Parathyroid adenoma (tissue), 2 donors: ENCODE measurements at regions not wholly inside any gene's neighbourhood (a gene's known extent, or its start where the extent isn't known, plus 50 kb on each side); places are given as distances from the start of the nearest gene placed in this dataset.

Experiments
- H2AFZ ChIP-seq: fragments of 300-600 bp; sonication (generic); one replicate; pipeline ENCODE4 v1.7.0; 2017; ENCODE audit warnings: antibody characterized with exemption, mild to moderate bottlenecking
- H3K27ac ChIP-seq: fragments of 300-600 bp; sonication (generic); one replicate; pipeline ENCODE4 v1.7.0; 2017
- H3K27me3 ChIP-seq: fragments of 300-600 bp; sonication (generic); one replicate; pipeline ENCODE4 v1.7.0; 2017; ENCODE audit warnings: low read length; ENCODE audit not compliant: control insufficient read depth, insufficient read depth
- H3K36me3 ChIP-seq: fragments of 300-600 bp; sonication (generic); one replicate; pipeline ENCODE4 v1.7.0; 2017; ENCODE audit warnings: low read length; ENCODE audit not compliant: control insufficient read depth, insufficient read depth
- H3K4me1 ChIP-seq: fragments of 300-600 bp; sonication (generic); one replicate; pipeline ENCODE4 v1.7.0; 2017; ENCODE audit warnings: control low read depth
- H3K4me2 ChIP-seq: fragments of 300-600 bp; sonication (generic); one replicate; pipeline ENCODE4 v1.7.0; 2017; ENCODE audit warnings: low read length
- H3K4me3 ChIP-seq: fragments of 300-600 bp; sonication (generic); one replicate; pipeline ENCODE4 v1.7.0; 2017; ENCODE audit warnings: low read depth, low read length
- H3K79me2 ChIP-seq: fragments of 300-600 bp; sonication (generic); one replicate; pipeline ENCODE4 v1.7.0; 2017; ENCODE audit warnings: control low read depth
- H3K9ac ChIP-seq: fragments of 300-600 bp; sonication (generic); one replicate; pipeline ENCODE4 v1.7.0; 2017; ENCODE audit warnings: mild to moderate bottlenecking
- H3K9me3 ChIP-seq: fragments of 300-600 bp; sonication (generic); one replicate; pipeline ENCODE4 v1.7.0; 2017; ENCODE audit warnings: low read length; ENCODE audit not compliant: control insufficient read depth
- TF ChIP-seq, protein P1 (sequence below): fragments of 300-600 bp; sonication (generic); IDR thresholded peaks from one replicate; pipeline ENCODE4 v1.7.0; 2017; ENCODE audit warnings: antibody characterized with exemption, mild to moderate bottlenecking
- donor health status: primary hyperparathyroidism.

DNA sequence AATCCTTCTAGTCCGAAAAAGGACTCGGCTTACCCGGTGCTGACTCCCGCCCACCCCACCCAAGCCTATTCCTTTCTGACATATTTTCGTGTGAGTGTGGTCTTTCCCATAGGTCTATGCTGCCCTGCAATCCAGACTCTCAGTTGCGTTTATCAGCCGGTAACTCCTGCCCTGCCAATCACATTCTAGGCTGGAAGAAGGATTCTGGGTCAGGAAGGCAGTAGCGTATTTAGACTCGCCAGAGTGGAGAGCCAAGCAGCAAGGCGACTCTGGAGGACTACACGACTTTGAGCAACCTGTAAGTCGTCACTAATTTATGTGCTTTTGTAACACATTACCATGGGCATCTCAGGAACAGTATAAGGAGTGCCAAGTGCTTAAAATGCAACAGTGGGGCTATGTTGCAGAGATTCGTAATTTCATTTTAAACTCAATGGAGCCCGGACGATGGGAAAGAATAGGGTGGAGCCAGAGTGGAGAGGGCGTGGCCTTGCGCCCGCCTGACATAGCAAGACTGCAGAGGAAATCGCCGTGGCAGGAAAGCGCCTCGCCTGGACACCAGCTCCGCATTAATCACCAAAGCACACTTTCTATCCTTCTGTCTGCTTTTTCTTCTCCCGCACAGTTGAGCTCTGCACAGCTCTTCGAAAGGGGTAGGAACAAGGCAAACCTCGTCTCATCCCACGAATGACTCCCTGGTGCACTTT lies 1044.2 kb downstream of the AGBL1 start:
- Histone ChIP-seq H3K36me3 (no peaks in the 10 kb centered on the region), H3K9me3 (no peaks in the 10 kb centered on the region), H3K27me3 (no peaks in the 10 kb centered on the region), H3K4me2 (no peak overlapping the region), H3K79me2 (no peaks in the 10 kb centered on the region), H3K4me1 (no peaks in the 10 kb centered on the region), H3K4me3 (no peak overlapping the region), H2AFZ (no peak overlapping the region), H3K9ac (no peak overlapping the region), H3K27ac (no peak overlapping the region)
- TF ChIP-seq, protein P1, sequence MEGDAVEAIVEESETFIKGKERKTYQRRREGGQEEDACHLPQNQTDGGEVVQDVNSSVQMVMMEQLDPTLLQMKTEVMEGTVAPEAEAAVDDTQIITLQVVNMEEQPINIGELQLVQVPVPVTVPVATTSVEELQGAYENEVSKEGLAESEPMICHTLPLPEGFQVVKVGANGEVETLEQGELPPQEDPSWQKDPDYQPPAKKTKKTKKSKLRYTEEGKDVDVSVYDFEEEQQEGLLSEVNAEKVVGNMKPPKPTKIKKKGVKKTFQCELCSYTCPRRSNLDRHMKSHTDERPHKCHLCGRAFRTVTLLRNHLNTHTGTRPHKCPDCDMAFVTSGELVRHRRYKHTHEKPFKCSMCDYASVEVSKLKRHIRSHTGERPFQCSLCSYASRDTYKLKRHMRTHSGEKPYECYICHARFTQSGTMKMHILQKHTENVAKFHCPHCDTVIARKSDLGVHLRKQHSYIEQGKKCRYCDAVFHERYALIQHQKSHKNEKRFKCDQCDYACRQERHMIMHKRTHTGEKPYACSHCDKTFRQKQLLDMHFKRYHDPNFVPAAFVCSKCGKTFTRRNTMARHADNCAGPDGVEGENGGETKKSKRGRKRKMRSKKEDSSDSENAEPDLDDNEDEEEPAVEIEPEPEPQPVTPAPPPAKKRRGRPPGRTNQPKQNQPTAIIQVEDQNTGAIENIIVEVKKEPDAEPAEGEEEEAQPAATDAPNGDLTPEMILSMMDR, result no peak

DNA sequence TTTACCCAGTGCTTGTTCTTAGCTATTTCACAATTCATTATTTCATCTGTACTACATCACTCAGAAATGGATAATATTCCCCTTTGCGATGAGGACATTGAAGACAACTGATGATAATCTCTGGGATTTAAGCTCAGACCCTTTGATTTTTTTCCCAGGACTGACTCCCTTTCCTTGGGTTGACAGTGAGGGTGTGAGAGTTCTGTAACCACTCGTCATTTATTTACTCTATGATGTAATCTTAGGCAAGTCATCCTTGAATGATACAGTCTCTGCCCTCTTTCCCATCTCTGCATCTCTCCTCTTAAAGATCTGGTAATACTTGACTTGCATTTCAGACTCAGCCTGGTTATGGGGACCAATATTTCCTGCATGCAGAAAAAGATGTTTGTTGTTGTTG lies 1041.7 kb downstream of the AGBL1 start:
- H3K4me3 ChIP-seq, result no peak overlapping the region
- H2AFZ ChIP-seq, result no peak overlapping the region
- H3K27ac ChIP-seq, result no peak overlapping the region
- H3K4me2 ChIP-seq, result no peak overlapping the region
- H3K9ac ChIP-seq, result no peak overlapping the region
- H3K4me1 ChIP-seq, result no peaks in the 10 kb centered on the region
- H3K27me3 ChIP-seq, result no peaks in the 10 kb centered on the region
- H3K79me2 ChIP-seq, result no peaks in the 10 kb centered on the region
- TF ChIP-seq, protein P1, result no peak
- H3K9me3 ChIP-seq, result no peaks in the 10 kb centered on the region
- H3K36me3 ChIP-seq, result no peaks in the 10 kb centered on the region

DNA sequence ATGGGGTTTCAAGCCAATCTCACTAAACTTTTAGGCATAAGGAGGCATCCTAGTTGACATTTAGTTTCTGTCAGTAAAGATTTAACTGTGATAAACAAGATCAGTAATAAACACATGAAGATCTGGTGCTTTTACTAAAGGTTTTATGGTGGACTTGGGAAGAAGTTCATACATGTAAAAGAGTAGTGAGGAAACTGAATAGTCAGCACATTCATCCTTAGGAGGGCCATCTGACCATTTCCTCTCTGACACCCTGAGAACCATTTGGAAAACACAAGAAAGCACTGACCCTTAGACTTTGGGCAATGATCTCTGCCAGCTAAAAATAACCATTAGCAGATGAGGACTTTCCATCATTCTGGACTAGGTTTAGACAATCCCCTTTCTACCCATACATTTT lies 1040.9 kb downstream of the AGBL1 start:
- Histone ChIP-seq H3K9me3 (no peaks in the 10 kb centered on the region), H3K4me1 (no peaks in the 10 kb centered on the region), H3K4me2 (no peak overlapping the region), H3K36me3 (no peaks in the 10 kb centered on the region), H3K9ac (no peak overlapping the region), H3K27ac (no peak overlapping the region), H3K4me3 (no peak overlapping the region), H2AFZ (no peak overlapping the region), H3K27me3 (no peaks in the 10 kb centered on the region), H3K79me2 (no peaks in the 10 kb centered on the region)
- TF ChIP-seq, protein P1, result no peak

DNA sequence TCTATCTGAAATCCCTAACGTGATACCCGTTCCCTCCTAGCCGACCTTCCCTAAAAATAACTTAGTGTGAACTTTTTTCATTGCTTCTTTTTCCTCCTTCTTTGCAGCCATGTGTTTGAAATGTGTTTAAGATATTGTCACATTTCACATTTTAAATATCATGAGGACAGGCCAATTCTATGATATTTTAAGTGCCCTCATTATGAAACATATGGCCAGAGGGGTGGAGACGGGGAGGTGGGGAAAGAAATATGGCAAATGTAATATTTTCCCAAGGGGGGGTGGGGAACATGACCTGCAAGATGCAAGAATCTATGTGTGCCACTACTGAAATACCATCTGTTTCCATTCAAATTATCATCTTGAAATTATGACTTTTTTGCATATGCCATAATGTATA lies 1039.2 kb downstream of the AGBL1 start:
- no peaks in the 10 kb centered on the region for H3K27me3 ChIP-seq
- H3K4me1 ChIP-seq, result no peaks in the 10 kb centered on the region
- no peak overlapping the region for H3K4me2 ChIP-seq
- H3K9ac ChIP-seq, result no peak overlapping the region
- TF ChIP-seq, protein P1, result no peak
- H3K79me2 ChIP-seq, result no peaks in the 10 kb centered on the region
- H3K27ac ChIP-seq, result no peak overlapping the region
- H3K4me3 ChIP-seq, result no peak overlapping the region
- H2AFZ ChIP-seq, result no peak overlapping the region
- no peaks in the 10 kb centered on the region for H3K9me3 ChIP-seq
- no peaks in the 10 kb centered on the region for H3K36me3 ChIP-seq

DNA sequence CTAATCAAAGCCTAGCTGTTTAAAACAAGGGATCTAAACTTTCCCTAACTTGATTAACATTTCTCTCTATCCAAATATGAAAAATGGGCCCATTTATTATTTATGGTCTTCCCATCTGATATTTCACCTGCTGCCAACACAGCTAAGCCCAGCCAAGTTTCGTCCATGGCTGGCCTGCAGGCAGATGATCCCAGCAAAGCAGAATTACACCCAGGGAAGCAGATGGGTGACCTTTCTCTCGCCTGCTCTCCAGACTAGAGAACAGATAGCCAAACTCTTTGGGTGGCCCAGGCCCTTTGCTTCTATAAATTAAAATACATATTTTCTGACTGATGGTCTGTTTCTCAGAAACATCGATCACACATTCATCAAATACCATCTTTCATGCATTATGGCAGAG lies 1038.8 kb downstream of the AGBL1 start:
- H3K4me2 ChIP-seq, result no peak overlapping the region
- no peak overlapping the region for H3K9ac ChIP-seq
- TF ChIP-seq, protein P1, result no peak
- H2AFZ ChIP-seq, result no peak overlapping the region
- no peaks in the 10 kb centered on the region for H3K4me1 ChIP-seq
- no peaks in the 10 kb centered on the region for H3K79me2 ChIP-seq
- H3K27me3 ChIP-seq, result no peaks in the 10 kb centered on the region
- H3K4me3 ChIP-seq, result no peak overlapping the region
- H3K27ac ChIP-seq, result no peak overlapping the region
- no peaks in the 10 kb centered on the region for H3K36me3 ChIP-seq
- no peaks in the 10 kb centered on the region for H3K9me3 ChIP-seq
